SU-DHL-6 (cell line): ENCODE measurements at regions not wholly inside any gene's neighbourhood (a gene's known extent, or its start where the extent isn't known, plus 50 kb on each side); places are given as distances from the start of the nearest gene placed in this dataset.

Source experiments
- CTCF ChIP-seq: fragments of 200-600 bp; sonication (generic); IDR thresholded peaks from one replicate; pipeline ENCODE4 v1.5.1; 2017; ENCODE audit warnings: antibody characterized with exemption, mild to moderate bottlenecking, low read length, moderate library complexity; ENCODE audit not compliant: insufficient read depth, poor library complexity, severe bottlenecking
- EZH2phosphoT487 ChIP-seq: fragments of 200-600 bp; sonication (generic), shearing (Covaris generic); conservative IDR thresholded peaks from 2 replicates; pipeline ENCODE4 v1.6.1; 2018; ENCODE audit warnings: mild to moderate bottlenecking, antibody characterized with exemption, low read length, moderate library complexity, mixed read lengths

- TF ChIP-seq CTCF (no peak), EZH2phosphoT487 (no peak)
Observed at GRCh38 chr22:22151308-22151707, 93.3 kb upstream of the VPREB1 start.
